Gastroesophageal sphincter (tissue), 3 donors: ENCODE measurements at regions not wholly inside any gene's neighbourhood (a gene's known extent, or its start where the extent isn't known, plus 50 kb on each side); places are given as distances from the start of the nearest gene placed in this dataset.

Source experiments
- POLR2A ChIP-seq, 2 donors: fragments of 450-650 bp; IDR thresholded peaks; one replicate each; pipeline ENCODE4 v1.6.1; 2017; ENCODE audit warnings: antibody characterized with exemption in 2 of 2, mild to moderate bottlenecking in 2 of 2, moderate library complexity in 1 of 2
- TF ChIP-seq, protein P1 (sequence below), 4 experiments: fragments of 200-600 bp in 2 of 4; fragments of 450-650 bp in 2 of 4; sonication (generic) in 1 of 4; IDR thresholded peaks; one replicate each; pipeline ENCODE4 v1.5.1; 2017 to 2019; ENCODE audit warnings: antibody characterized with exemption in 4 of 4, mild to moderate bottlenecking in 2 of 4, moderate library complexity in 2 of 4

DNA sequence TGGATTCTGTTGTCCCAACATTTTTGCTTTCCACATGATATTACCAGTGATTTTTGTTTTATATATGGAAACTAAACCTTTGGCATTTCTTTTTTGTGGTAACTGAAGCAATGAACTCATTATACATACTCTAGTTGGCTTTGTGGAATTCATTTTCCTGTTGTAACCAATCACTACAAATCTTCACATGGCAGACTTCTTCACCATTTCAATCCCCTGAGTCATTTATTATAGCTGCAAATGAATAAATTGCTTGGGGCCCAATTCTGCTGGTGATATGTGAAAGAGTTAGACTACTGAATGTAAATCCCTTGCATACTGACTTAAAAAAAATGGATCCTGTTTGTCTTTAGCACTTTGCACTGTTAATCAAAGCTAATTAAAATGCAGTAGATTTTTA is 1709.6 kb upstream of the WWC1 start:
- TF ChIP-seq, protein P1, sequence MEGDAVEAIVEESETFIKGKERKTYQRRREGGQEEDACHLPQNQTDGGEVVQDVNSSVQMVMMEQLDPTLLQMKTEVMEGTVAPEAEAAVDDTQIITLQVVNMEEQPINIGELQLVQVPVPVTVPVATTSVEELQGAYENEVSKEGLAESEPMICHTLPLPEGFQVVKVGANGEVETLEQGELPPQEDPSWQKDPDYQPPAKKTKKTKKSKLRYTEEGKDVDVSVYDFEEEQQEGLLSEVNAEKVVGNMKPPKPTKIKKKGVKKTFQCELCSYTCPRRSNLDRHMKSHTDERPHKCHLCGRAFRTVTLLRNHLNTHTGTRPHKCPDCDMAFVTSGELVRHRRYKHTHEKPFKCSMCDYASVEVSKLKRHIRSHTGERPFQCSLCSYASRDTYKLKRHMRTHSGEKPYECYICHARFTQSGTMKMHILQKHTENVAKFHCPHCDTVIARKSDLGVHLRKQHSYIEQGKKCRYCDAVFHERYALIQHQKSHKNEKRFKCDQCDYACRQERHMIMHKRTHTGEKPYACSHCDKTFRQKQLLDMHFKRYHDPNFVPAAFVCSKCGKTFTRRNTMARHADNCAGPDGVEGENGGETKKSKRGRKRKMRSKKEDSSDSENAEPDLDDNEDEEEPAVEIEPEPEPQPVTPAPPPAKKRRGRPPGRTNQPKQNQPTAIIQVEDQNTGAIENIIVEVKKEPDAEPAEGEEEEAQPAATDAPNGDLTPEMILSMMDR (IDR thresholded peaks at IDR 0.05) = no peak
- TF ChIP-seq POLR2A (IDR thresholded peaks at IDR 0.05) = no peak
